ENCODE measurements at regions not wholly inside any gene's neighbourhood (a gene's known extent, or its start where the extent isn't known, plus 50 kb on each side); places are given as distances from the start of the nearest gene placed in this dataset.
A peak's percentile ranks its signal among the peaks of the same experiment; 100 is the strongest.

DNA sequence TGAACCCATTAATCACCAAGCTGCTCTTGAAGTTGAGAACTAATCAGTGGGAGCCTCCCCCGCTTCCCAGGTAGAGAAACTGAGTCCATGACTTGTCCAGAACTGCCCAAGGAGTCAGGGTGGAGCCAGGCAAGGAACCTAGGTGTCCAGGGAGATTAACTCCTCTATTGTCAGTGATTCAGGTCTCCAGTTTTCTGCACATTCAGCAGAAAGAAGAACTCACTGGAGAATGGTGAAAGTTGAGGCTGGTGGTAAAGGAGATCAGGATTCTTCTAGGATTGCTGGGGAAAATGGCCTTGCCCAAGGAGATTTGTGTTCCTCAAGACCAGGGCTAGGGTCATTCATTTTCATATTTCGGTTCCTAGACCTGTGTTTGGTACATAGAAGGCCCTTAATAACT, 87.2 kb upstream of the CISTR start:
- DNase-seq (ENCODE audit: low read depth): no peak

DNA sequence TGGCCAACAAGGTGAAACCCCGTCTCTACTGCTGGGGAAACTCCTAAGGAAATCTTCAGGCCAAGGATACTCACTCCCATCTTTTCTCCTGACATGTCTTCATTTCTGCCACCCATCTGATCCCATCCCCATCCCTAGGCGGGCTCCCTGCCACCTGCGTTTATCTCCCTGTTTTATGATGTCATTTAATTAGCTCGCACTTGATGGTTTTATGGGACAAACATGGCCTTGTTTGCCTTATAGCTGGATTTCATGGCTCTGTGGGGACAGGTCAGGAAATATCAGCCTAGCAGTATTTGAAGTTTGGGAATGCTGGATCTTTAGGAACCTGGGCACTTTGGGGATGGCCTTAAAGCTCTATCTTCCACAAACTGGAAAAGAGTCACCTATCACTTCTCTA, 88.5 kb upstream of the CISTR start:
- DNase-seq (ENCODE audit: low read depth): no peak

DNA sequence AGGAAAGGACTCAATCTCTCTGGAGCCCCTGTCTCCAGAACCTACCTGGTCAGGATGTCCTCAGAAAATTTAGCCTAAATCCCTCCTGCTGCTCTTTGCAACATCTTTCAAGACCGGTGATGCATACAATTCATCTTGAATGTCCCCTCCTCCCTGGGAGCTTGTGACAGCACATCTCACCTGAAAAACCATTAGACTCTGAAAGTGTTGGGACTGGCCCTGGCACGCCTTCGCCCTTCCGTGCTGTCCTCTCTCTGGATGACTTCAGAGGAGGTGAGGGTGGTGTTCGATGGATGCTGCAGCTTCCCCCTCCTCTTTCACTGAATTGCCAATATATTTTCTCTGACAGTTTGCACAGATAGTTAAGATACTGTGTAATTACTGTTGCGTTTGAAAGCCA, 90.9 kb upstream of the CISTR start:
- DNase-seq (ENCODE audit: low read depth): no peak

DNA sequence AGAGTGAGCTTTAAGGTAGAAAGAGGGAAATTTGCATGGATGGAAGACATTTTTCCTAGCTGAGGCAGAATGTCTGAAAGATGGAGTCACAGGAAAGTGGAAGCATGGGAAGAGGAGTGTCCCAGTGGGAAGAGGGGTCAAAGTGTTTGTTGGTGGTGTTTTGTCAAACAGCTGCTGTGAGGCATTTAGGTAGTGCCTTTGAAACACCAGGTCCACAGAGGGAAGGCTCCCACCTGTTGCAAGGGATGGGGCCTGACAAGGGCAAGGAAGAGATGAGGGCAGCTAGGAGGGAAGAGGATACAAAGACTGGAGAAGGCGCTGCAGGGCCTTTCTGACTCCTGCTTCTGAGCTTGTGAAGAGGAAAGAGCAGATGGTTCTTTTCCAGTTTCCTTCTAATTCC, 91.8 kb upstream of the CISTR start:
- no peak for DNase-seq (ENCODE audit: low read depth)

DNA sequence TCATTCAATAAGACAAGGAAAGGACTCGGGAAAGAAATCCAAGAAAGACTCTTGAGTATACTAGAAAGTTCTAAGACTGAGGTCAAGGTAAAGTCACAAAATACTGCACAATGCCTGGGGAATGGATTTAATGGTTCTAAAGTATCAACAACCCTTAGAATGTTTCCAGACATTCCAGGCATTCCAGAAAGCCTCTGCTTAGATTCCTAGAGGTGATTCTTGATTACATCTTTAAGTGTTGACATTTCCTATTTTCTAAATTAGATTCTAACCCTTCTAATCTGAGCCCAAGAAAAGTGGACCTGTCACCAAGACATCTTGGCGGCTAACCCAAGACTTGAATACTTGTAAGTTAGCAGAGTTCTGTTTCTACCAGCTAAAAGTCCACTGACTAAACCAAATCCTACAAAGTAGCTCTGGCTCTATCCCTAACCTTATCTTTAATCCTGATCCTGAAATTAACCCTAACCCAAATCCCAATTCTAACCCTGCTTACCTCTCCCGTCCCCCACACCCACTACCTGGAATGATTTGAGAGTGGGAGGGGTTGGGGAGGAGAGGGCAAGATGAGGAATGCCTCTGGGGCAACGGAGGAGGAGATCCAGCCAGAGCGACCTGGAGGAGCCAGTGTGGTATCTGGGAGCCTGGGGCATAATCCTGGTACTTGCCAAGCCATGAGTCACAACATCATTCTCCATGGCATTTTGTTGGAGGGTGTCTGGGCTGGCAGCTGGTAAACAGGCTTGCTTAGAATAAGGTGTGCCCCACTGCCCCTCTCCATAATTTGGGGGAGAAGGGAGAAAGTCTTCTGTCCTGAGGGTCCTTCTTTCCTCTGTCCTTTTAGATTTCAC, 93.4 kb upstream of the HOXC13 start:
- peak; percentile 31 for DNase-seq (ENCODE audit: low read depth)

DNA sequence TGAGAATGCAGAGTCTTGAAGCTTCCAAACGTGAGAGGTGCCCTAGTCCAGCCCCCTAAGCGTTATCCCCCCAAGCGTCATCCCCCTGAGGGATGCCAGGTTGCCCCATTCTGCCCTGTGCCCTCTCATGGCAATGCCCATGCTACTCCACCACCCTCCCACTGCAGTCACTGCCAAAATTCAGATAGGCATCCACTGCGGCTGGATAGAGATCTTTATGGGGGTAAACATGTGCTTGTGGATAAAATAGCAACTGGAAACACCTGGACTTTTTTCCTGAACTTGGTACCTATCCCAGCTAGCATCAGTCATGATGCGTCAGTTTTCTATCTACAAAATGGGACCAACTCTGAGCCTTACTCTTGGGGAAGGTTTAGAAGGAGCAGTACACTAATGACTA, 92.7 kb upstream of the HOXC13 start:
- no peak for DNase-seq (ENCODE audit: low read depth)

DNA sequence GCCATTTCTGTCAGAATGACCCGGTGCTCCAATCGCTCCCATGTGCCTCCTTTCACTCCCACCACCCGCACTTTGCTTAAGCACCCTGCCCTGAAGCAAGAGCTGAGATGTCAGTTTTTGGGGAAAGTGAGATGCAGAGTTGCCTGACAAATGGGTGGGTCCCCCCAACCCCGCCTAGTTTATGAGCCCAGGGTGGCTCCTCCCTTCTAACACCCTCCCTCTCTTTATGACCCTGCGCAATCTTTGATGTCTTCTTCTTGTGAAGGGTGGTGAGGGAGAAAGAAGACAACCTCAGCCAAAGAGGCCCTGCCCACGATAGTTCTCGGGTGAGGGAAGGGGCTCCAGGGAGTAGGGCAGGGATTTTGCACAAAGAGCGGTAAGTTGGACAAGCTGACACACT, 89.5 kb upstream of the HOXC13 start:
- no peak for DNase-seq (ENCODE audit: low read depth)

DNA sequence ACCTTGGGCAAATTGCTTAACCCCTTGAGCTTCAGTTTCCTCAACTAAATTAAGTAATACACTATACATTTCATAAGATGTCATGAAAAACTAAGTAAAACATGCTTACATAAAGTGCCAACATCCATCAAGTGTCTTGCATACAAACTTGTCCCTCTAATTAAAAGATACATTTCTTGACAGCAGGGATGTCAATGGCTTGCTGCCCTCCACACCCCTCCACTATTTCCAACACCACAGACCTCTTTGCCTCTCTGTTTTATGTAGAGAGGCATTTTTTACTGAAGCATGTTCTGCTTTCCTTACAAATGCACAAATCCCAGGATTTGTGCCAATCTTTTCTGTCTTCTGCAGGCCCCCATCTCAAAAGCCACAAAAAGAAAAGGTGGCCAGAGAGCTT, 89.0 kb upstream of the HOXC13 start:
- no peak for DNase-seq (ENCODE audit: low read depth)

DNA sequence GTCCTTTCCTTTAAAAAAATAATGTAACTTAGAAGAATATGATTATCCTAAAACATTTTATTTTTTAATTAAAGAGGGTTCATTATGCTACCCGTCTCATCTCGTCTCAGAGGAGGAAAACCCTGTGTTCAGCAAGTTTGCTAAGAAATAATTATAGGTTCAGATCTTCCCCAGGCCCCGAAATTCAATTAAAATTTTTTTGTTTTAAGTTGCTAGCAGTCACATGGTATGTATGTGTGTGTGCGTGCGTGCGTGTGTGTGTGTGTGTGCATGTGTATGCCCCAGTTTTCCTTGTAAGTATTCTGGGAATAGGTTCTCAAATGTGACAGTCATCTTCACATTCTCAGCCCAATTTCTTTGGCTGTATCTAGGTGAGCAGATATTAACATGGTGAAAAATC, 86.6 kb upstream of the HOXC13 start:
- no peak for DNase-seq (ENCODE audit: low read depth)

DNA sequence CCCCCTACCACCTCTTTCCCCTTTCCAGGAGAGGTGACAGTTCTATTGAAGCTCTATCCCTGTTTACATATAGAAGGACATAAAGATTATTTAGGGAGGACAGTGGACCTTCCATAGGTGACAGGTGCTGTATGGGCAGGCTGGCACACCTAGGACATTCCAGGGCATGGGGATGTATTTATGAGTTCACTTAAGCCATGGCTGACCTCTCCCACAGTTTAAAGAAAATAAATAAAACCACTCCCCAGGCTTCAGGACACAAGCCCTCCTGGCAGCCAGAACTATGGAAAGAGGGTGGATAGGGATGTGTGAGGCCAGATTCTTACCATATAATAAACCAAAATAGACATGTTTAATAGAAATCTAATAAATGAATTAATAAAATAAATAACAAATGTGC, 85.6 kb upstream of the HOXC13 start:
- DNase-seq (ENCODE audit: low read depth): no peak

DNA sequence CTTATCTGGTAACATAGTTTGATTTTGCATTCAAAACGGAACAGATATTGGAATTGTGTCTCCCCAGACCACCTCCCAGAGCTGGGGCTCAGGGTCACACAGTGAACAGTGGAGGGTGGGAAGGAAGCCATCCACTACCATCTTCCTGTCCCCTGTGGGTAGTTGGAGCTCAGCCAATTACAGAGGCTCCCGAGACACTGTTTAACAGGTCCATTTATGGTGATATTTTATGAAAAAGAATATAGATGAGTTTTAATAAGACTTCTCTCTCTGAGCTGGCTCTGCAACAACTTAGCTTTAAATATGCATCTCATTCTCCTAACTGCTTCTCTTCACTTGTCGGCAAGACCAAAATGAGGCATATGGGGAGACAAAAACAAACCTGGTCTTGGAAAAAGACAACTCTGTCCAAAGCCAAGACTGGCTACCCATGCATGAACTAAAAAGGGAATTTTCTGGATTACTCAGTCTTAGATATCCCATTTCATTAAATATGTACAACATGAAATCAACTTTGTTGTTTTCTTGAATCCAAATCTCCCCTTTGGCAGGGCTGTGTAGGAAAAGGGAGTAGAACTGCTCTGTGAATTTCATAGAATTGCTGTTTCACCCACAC, 83.8 kb upstream of the HOXC13 start:
- no peak for DNase-seq (ENCODE audit: low read depth)

DNA sequence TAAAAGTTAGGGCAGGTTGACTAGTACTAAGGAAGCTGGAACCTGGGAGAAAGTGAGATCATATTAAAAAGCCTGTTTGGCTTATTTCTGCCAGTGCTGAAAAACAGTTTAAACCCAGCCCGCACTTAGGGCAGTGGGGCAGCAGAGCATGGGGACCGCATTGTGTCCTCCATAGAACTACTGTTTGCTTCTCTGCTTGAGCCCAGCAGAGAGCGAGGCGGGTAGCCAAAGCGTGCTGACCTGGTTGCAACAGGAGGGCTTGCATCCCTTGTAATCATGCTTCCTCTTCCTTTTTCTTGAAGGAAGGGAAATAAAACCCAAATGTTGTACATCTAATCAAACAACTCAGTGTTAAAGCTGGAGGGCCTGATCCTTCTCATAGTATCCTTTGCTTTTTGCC, 82.5 kb upstream of the HOXC13 start:
- DNase-seq (ENCODE audit: low read depth): no peak

DNA sequence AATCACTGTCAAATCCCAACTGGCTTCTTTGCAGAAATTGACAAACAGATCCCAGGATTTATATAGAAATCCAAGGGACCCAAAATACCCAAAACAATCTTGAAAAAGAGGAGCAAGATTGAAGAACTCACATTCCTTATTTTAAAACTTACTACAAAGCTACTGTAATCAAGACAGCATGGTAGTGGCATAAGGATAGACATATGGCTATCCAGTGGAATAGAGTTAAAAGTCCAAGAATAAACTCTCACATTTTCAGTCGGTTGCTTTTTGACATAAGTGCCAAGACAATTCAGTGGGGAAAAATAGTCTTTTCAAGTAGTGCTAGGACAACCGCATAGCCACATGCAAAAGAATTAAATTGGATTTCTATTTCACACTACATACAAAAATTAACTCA, 81.0 kb upstream of the HOXC13 start:
- DNase-seq (ENCODE audit: low read depth): no peak

DNA sequence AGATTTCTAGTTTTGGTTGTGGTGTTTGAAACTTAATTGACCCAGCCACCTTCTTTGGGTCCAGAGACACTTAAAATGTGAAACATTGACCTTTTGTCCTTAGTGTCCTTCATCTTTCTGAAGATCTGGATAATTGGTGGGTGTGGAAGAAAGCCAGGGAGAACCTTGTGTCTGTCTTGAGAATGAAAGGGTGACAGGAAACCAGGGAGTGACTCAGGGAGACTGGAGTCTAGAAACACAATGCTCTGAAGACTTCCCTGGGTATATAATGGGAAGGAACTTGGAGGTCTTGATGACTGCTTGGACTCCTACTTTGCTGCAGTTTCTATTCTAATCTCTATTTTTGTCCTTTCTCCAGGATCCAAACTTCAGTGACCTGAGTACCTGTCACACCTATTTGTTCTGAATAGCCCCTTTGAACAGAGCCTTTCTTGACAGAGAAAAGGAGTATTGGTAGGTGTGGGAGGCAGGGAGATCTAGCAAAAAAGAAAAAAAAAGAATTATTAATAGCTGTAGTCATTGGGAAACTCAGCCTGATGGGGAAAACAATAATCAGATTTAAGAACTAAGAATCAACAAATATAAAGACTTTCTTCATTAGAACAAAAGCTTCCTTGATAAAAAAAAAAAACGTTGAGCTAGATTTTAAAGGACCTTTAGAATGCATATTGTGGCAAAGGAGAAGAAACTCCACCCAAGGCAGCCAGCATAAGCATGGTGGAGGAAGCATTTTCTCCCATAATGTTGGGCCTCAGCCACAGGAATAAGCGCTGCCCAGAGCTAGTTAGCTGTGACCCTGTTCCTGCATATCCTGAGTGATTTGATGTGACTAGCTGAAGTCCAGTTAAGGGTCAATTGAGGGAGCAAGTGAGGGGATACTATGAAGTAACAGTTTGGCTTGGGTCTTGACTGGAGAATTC, 77.9 kb upstream of the HOXC13 start:
- DNase-seq (ENCODE audit: low read depth): no peak

DNA sequence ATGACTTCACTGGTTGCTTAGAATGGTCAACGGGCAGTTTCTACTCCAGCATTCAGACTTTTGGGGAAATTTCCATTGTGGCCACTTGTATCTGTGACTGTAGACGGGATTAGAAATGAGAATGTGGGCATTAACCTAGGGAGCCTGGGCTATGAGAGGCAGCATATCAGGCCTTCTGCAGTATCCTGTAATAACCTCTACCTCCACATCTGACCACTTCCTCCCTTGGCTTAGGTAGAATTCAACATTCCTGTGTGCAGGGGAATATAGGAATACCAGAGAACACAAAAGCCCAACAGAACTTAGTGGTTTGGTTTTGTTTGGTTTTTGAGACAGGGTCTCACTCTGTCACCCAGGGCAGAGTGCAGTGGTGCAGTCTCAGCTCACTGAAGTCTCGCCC, 76.4 kb upstream of the HOXC13 start:
- DNase-seq (ENCODE audit: low read depth): no peak

DNA sequence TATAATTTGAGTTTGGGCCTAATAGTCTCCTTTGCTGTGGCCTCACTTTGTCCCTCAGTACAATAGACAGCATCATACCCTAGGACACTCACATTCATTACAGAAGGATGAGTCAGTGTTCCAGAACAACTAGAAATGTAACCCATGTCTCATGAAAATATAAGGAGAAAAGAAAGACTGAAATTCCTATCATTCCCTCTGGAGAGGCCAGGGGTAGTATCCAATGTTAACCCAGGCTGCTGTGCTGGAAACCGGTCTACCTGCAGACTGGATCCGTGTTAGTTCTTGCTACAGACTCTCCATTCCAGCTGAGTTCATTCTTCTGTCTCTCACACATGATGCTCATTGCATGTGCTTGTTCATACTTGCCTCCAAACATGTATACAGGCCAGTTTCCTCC, 75.8 kb upstream of the HOXC13 start:
- DNase-seq (ENCODE audit: low read depth): peak; percentile 31

DNA sequence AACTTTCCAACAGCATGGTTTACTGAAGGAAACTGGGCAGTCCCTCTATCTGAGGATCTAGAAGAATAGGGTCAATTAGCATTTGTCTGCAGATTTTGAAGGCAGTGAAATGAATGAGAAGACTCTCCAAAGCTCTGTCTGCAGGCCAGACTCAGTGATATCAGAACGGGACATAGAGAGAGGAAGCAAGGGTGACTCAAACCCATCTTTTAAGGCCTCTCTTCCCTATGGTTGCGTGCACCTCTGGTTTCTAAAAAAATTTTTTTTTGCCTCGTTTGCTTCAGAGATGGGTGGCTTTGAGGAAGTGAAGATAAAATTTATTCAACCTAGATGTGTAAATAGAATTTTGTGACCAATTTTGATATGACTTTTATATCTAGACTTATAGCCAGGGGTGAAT, 71.9 kb upstream of the HOXC13 start:
- no peak for DNase-seq (ENCODE audit: low read depth)

DNA sequence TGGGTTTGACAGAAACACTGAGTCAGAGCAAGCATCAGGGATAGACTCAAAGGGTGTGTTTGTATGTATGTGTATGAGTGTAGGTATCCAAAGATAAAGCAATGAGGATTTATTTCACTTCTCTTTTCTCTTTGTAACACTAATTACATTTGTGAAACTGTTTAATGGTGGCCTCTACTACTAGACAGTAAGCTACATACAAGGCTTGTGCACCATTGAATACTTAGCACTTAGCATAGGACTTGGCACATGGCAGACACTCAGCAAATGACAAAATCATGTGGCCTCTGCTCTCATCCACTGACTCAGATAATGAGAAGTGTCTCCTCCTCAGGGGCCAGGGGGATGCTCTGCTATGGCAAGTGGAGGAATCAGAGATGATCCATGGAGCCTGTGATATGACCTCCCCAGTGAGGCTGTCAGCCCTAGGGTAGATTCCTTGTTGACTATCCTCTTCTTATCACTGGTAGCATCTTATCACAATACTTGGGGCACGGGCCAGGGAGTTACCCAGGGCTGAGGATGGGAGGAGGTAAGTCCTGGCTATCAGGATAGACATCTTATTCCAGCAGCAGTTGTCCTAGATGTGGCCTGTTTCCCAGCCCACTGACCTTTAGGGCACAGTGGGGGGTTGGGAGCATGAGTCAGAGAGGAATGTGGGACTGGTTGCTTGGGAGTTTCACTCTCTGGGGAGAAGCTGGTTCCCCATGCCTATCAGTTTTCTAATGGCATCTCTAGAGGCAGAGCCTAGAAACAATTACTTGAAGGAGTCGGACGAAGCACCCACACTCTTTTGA, 71.2 kb upstream of the HOXC13 start:
- DNase-seq (ENCODE audit: low read depth): peak; percentile 9

DNA sequence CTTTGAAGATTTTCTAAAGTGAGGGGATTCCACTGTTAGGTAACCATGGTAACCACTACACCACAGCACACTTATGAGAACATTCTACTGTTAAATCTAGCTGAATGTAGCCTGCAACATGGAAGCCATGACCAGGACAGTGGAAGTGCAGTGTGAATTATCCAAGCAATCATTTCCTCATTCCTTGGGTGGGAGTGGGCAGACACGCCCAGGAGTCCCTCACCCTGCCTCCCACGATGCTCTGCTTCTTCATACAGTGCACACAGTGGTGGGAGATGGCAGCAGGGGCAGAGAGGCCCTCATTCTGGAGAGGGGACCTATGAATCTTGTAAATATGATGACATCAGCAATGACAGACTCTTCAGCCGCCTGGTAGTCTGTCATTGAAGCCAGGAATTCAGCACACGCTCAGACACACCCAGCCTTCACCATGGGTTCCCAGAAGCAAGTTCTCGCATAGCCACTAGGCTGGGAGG, 70.1 kb upstream of the HOXC13 start:
- DNase-seq (ENCODE audit: low read depth): no peak

DNA sequence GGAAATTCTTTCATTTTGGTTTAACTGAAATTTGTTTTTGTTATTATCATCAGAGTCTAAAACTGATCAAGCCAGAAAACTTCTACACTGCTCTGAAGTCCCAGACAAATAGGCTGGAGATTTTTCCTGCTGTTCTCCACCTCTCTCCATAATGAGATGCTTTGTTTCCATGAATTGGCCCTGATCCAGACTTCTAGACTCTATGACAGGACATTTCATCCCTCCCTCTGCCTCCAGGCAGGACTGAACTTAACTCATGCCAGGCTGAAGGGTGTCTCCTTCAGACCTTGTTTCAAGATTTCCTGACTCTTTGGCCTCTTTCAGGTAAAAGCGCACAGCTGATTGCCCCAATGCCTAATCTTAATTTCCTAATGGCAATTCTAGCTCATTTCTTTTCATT, 69.1 kb upstream of the HOXC13 start:
- DNase-seq (ENCODE audit: low read depth): no peak

DNA sequence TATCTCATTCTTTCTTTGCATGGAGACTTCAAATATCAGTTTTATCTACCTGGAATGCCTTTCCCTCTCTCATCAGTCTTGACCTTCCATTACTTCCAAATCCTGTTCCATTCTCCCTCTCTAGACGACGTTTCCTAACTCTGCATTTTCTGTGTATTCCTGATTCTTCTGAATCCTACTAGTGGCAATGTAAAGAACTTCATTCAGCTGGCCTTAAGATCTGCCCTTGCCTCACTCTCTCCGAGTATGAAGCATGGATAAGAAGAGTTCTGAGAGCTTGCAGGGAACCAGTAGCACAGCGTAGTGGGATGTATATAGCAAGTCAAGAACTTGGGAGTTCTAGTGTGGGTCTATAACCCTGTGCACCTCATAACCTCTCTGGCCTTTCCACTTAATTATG, 68.5 kb upstream of the HOXC13 start:
- no peak for DNase-seq (ENCODE audit: low read depth)

DNA sequence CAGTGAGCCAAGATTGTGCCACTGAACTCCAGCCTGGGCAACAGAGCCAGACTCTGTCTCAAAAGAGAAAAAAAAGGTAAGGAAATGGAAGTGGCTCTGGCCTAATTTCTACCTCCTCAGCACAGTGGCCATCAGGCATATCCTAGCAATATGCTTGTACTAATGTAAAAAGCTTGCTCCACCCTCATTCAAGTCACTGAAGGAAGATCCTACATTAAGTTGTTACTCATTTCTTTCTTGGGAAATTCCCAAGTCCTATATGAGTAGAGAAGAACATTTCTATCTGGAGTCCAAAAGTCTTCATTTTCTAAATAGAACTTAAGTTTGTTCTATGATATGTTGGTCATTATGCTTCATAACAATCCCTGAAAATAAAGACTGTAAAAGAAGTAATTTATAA, 67.3 kb upstream of the HOXC13 start:
- no peak for DNase-seq (ENCODE audit: low read depth)

Data from iris pigment epithelial cell (primary cell).